ENCODE measurements at regions not wholly inside any gene's neighbourhood (a gene's known extent, or its start where the extent isn't known, plus 50 kb on each side); places are given as distances from the start of the nearest gene placed in this dataset.

DNA sequence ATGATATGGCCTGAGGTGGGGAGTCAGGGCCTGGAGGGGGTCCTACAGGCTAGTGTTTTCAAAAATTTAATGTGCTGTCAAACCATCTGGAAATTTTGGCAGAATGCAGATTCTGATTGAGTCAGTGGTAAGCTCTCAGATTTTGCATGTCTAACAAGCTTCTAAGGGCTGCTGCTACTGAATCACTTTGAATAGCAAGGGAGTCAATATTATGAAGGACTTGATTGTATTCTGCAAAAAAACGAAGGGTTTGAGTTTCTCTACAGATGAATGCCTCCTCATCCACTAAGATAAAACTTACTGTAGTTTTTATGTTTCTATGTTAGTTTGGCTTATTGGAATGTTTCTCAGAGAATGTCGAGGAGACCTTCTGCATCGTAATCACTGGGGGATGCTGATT, 179.5 kb downstream of the TMEM38B start:
- TF ChIP-seq EZH2 (IDR thresholded peaks at IDR 0.05; ENCODE audit: low read length, unreplicated experiment): no peak
- TF ChIP-seq, protein P1, sequence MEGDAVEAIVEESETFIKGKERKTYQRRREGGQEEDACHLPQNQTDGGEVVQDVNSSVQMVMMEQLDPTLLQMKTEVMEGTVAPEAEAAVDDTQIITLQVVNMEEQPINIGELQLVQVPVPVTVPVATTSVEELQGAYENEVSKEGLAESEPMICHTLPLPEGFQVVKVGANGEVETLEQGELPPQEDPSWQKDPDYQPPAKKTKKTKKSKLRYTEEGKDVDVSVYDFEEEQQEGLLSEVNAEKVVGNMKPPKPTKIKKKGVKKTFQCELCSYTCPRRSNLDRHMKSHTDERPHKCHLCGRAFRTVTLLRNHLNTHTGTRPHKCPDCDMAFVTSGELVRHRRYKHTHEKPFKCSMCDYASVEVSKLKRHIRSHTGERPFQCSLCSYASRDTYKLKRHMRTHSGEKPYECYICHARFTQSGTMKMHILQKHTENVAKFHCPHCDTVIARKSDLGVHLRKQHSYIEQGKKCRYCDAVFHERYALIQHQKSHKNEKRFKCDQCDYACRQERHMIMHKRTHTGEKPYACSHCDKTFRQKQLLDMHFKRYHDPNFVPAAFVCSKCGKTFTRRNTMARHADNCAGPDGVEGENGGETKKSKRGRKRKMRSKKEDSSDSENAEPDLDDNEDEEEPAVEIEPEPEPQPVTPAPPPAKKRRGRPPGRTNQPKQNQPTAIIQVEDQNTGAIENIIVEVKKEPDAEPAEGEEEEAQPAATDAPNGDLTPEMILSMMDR (conservative IDR thresholded peaks at IDR 0.05; ENCODE audit: low read depth, low read length): no peak
